Esophagus squamous epithelium (tissue), 4 donors: ENCODE measurements at regions not wholly inside any gene's neighbourhood (a gene's known extent, or its start where the extent isn't known, plus 50 kb on each side); places are given as distances from the start of the nearest gene placed in this dataset.

ENCODE experiments used
- CTCF ChIP-seq, 6 experiments: fragments of 450-650 bp in 4 of 6; fragments of 200-600 bp in 2 of 6; sonication (generic) in 2 of 6; IDR thresholded peaks; one replicate each; pipeline ENCODE4 v1.5.1; 2016 to 2019; ENCODE audit warnings: antibody characterized with exemption in 6 of 6, mild to moderate bottlenecking in 4 of 6, moderate library complexity in 4 of 6
- POLR2A ChIP-seq, 4 donors: fragments of 450-650 bp; IDR thresholded peaks; one replicate each; pipeline ENCODE4 v1.6.1; 2017; ENCODE audit warnings: antibody characterized with exemption in 4 of 4, mild to moderate bottlenecking in 4 of 4, moderate library complexity in 3 of 4

DNA sequence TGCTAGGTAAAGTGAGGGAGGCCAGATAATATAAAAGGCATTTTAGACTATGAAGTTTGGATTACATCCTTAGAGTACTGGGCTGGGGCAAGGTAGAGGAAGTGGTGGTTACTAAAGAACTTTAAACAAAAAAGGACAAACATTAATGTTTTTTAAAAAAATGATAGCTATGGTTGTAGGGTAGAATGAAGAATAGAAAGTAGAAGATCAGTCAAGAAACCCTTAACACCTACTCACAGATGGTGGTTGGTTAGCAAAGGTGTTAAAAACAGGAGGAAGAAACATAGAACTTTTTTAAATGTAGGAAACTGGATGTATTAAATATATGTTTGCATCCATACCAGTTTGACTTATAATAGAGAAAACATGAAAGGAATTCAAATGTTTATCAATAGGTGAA, 80.7 kb upstream of the ELOVL5 start:
- TF ChIP-seq CTCF (IDR thresholded peaks at IDR 0.05): no peak
- no peak for TF ChIP-seq POLR2A (IDR thresholded peaks at IDR 0.05)
